Mesendoderm (in vitro differentiated cells): ENCODE measurements at regions not wholly inside any gene's neighbourhood (a gene's known extent, or its start where the extent isn't known, plus 50 kb on each side); places are given as distances from the start of the nearest gene placed in this dataset.

Experiments
- DNase-seq: peaks from one replicate; pipeline ENCODE4 v3.0.0; 2013
- H2AK5ac ChIP-seq: 2 replicates; pipeline ENCODE4 v1.6.1; 2013; ENCODE audit warnings: low read length, inconsistent platforms
- H2BK120ac ChIP-seq: 2 replicates; pipeline ENCODE4 v1.6.1; 2013; ENCODE audit warnings: low read depth, mild to moderate bottlenecking, low read length, moderate library complexity, mixed read lengths
- H2BK15ac ChIP-seq: replicated peaks from 2 replicates; pipeline ENCODE4 v1.6.1; 2013; ENCODE audit warnings: low read depth, mild to moderate bottlenecking, moderate library complexity
- H2BK5ac ChIP-seq: 2 replicates; pipeline ENCODE4 v1.6.1; 2013; ENCODE audit warnings: low read length, inconsistent platforms
- H3K18ac ChIP-seq: 2 replicates; pipeline ENCODE4 v1.6.1; 2013; ENCODE audit warnings: mild to moderate bottlenecking, low read length, mixed read lengths
- H3K23ac ChIP-seq: one replicate; pipeline ENCODE4 v1.6.1; 2013; ENCODE audit warnings: low read length
- H3K27ac ChIP-seq: 2 replicates; pipeline ENCODE4 v1.5.1; 2013; ENCODE audit warnings: low read depth, mild to moderate bottlenecking, inconsistent platforms, low read length, moderate library complexity
- H3K27me3 ChIP-seq: 2 replicates; pipeline ENCODE4 v1.6.1; 2013; ENCODE audit warnings: low read length, control low read depth, mild to moderate bottlenecking, inconsistent platforms; ENCODE audit not compliant: insufficient read depth, poor library complexity
- H3K36me3 ChIP-seq: 2 replicates; pipeline ENCODE4 v1.6.1; 2013; ENCODE audit warnings: low read length, inconsistent platforms; ENCODE audit not compliant: control insufficient read depth, insufficient read depth
- H3K4ac ChIP-seq: one replicate; pipeline ENCODE4 v1.6.1; 2013; ENCODE audit warnings: low read depth, mild to moderate bottlenecking, low read length, moderate library complexity
- H3K4me1 ChIP-seq: 2 replicates; pipeline ENCODE4 v1.6.1; 2013; ENCODE audit warnings: low read depth, low read length, inconsistent platforms; ENCODE audit not compliant: control insufficient read depth
- H3K4me2 ChIP-seq: 2 replicates; pipeline ENCODE4 v1.6.1; 2013; ENCODE audit warnings: low read length
- H3K4me3 ChIP-seq: 2 replicates; pipeline ENCODE4 v1.5.1; 2013; ENCODE audit warnings: mild to moderate bottlenecking, low read length
- H3K56ac ChIP-seq: one replicate; pipeline ENCODE4 v1.6.1; 2013; ENCODE audit warnings: low read length
- H3K79me1 ChIP-seq: 2 replicates; pipeline ENCODE4 v1.6.1; 2013; ENCODE audit warnings: low read length, inconsistent platforms
- H3K79me2 ChIP-seq: 2 replicates; pipeline ENCODE4 v1.6.1; 2013; ENCODE audit warnings: mild to moderate bottlenecking, low read length; ENCODE audit not compliant: control insufficient read depth, insufficient read depth
- H3K9ac ChIP-seq: 2 replicates; pipeline ENCODE4 v1.6.1; 2013; ENCODE audit warnings: low read length, inconsistent platforms
- H4K5ac ChIP-seq: one replicate; pipeline ENCODE4 v1.6.1; 2013; ENCODE audit warnings: low read length
- H4K8ac ChIP-seq: one replicate; pipeline ENCODE4 v1.6.1; 2013; ENCODE audit warnings: low read depth, mild to moderate bottlenecking, control low read depth, low read length, moderate library complexity
- WGBS: extraction: QIAGEN DNeasy Blood & Tissue Kit; methylation state at CpG from one replicate; pipeline ENCODE4 v1.1.7; 2013; ENCODE audit warnings: low lambda C conversion rate, missing lambda C conversion rate; ENCODE audit not compliant: insufficient coverage; ENCODE audit errors: extremely low coverage; 5-methylcytosine and 5-hydroxymethylcytosine counted together

DNA sequence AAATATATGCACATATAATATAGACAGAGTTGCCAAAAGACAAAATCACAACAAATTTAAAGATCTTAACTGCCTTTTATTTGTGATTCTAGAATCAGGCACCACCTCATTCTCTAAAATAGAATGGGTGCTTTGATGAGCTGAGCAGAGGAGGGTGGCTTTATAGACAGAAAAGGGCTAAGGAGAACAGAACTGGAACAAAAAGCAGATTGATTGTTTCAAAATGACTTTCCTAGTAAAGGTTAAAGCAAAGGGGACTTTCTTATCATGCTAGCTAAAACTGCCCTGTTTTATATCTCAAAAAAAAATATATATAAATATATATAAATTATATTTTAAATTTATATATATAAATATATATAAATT lies 287.6 kb downstream of the FAT3 start:
- H2AK5ac ChIP-seq, result no peak overlapping the region
- DNase-seq, result no peak
- H3K79me2 ChIP-seq, result no peaks in the 10 kb centered on the region
- no peak overlapping the region for H2BK5ac ChIP-seq
- no peaks in the 10 kb centered on the region for H3K79me1 ChIP-seq
- H3K4me1 ChIP-seq, result peaks cover 2% of the 10 kb centered on the region
- no peak overlapping the region for H2BK120ac ChIP-seq
- no peak overlapping the region for H3K56ac ChIP-seq
- no peak overlapping the region for H3K27ac ChIP-seq
- H3K4ac ChIP-seq, result no peak overlapping the region
- H3K23ac ChIP-seq, result no peak overlapping the region
- H3K9ac ChIP-seq, result no peak overlapping the region
- H3K27me3 ChIP-seq, result no peaks in the 10 kb centered on the region
- H3K4me2 ChIP-seq, result no peak overlapping the region
- no peak overlapping the region for H3K18ac ChIP-seq
- no peak overlapping the region for H3K4me3 ChIP-seq
- H3K36me3 ChIP-seq, result no peaks in the 10 kb centered on the region
- H4K8ac ChIP-seq, result no peak overlapping the region
- no peak overlapping the region for H4K5ac ChIP-seq
- H2BK15ac ChIP-seq, result no peak overlapping the region

DNA sequence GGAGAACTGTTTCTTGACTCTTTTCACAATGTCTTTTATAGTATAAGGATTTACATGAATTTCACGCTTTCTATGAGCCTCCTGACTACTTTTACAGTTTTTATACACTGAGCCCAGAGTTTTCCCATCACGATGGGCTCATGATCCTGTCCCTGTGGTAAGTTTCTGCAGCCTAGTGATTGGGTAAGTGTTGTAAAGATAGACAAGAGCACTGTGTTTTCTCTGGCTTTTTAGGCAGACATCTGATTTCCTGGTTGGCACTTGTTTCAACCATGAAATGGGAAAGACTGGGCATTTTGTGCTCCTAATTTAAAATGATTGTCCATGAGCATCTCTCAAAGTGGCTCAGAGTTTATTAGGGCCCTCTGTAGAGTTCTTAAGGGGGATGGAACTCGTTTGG lies 299.0 kb downstream of the FAT3 start:
- Histone ChIP-seq H3K4ac (no peak overlapping the region), H3K27me3 (no peaks in the 10 kb centered on the region), H3K79me2 (no peaks in the 10 kb centered on the region), H3K9ac (no peak overlapping the region), H4K5ac (no peak overlapping the region), H3K4me1 (no peaks in the 10 kb centered on the region), H3K23ac (no peak overlapping the region), H3K27ac (no peak overlapping the region), H2AK5ac (no peak overlapping the region), H3K4me3 (no peak overlapping the region), H3K18ac (no peak overlapping the region), H4K8ac (no peak overlapping the region), H2BK5ac (no peak overlapping the region), H3K36me3 (no peaks in the 10 kb centered on the region), H3K56ac (no peak overlapping the region), H2BK15ac (no peak overlapping the region), H2BK120ac (no peak overlapping the region), H3K4me2 (no peak overlapping the region), H3K79me1 (no peaks in the 10 kb centered on the region)
- DNase-seq, result no peak
- WGBS, result no CpG with 5 or more reads among the region's 3 CpGs

DNA sequence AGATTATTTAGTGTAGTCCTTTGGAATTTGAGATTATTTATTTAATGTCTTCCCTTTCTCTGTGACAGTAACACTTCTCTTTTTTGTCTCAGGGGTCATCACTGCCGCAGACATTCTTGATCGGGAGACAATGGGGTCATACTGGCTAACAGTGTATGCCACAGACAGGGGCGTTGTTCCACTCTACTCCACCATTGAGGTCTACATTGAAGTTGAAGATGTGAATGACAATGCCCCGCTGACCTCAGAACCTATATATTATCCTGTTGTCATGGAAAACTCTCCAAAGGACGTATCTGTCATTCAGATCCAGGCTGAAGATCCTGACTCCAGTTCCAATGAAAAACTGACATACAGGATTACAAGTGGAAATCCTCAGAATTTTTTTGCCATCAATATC lies 299.9 kb downstream of the FAT3 start:
- H3K4me1 ChIP-seq, result no peaks in the 10 kb centered on the region
- no peak overlapping the region for H2BK5ac ChIP-seq
- no peak overlapping the region for H2AK5ac ChIP-seq
- H3K4ac ChIP-seq, result no peak overlapping the region
- no peak overlapping the region for H3K4me2 ChIP-seq
- H3K4me3 ChIP-seq, result no peak overlapping the region
- H4K8ac ChIP-seq, result no peak overlapping the region
- H3K36me3 ChIP-seq, result no peaks in the 10 kb centered on the region
- no peak overlapping the region for H2BK120ac ChIP-seq
- no peak overlapping the region for H3K23ac ChIP-seq
- H3K79me2 ChIP-seq, result no peaks in the 10 kb centered on the region
- no peak overlapping the region for H3K9ac ChIP-seq
- no peak overlapping the region for H2BK15ac ChIP-seq
- no CpG with 5 or more reads among the region's 5 CpGs for WGBS
- no peaks in the 10 kb centered on the region for H3K79me1 ChIP-seq
- no peak overlapping the region for H4K5ac ChIP-seq
- DNase-seq, result no peak
- H3K56ac ChIP-seq, result no peak overlapping the region
- H3K18ac ChIP-seq, result no peak overlapping the region
- no peaks in the 10 kb centered on the region for H3K27me3 ChIP-seq
- no peak overlapping the region for H3K27ac ChIP-seq

GRCh38 chr11:92527467-92527866 lies 302.8 kb downstream of the FAT3 start:
- H3K9ac ChIP-seq, result no peak overlapping the region
- peaks cover 1% of the 10 kb centered on the region for H3K79me1 ChIP-seq
- no peaks in the 10 kb centered on the region for H3K27me3 ChIP-seq
- no peak overlapping the region for H2BK5ac ChIP-seq
- no peak overlapping the region for H3K18ac ChIP-seq
- H2AK5ac ChIP-seq, result no peak overlapping the region
- no peak overlapping the region for H4K8ac ChIP-seq
- H4K5ac ChIP-seq, result no peak overlapping the region
- no peaks in the 10 kb centered on the region for H3K4me1 ChIP-seq
- no peak overlapping the region for H3K4me2 ChIP-seq
- H3K4ac ChIP-seq, result no peak overlapping the region
- no peaks in the 10 kb centered on the region for H3K79me2 ChIP-seq
- no peak overlapping the region for H3K4me3 ChIP-seq
- H3K27ac ChIP-seq, result no peak overlapping the region
- H3K56ac ChIP-seq, result no peak overlapping the region
- H2BK120ac ChIP-seq, result no peak overlapping the region
- DNase-seq, result no peak
- no peak overlapping the region for H3K23ac ChIP-seq
- H3K36me3 ChIP-seq, result no peaks in the 10 kb centered on the region
- no peak overlapping the region for H2BK15ac ChIP-seq

GRCh38 chr11:92528001-92528400 lies 303.4 kb downstream of the FAT3 start:
- Histone ChIP-seq H4K8ac (no peak overlapping the region), H3K9ac (no peak overlapping the region), H3K79me2 (no peaks in the 10 kb centered on the region), H3K23ac (no peak overlapping the region), H3K4ac (no peak overlapping the region), H3K36me3 (no peaks in the 10 kb centered on the region), H3K4me1 (no peaks in the 10 kb centered on the region), H3K27ac (no peak overlapping the region), H2AK5ac (no peak overlapping the region), H3K4me2 (no peak overlapping the region), H3K56ac (no peak overlapping the region), H2BK5ac (no peak overlapping the region), H3K18ac (no peak overlapping the region), H4K5ac (no peak overlapping the region), H2BK120ac (no peak overlapping the region), H2BK15ac (no peak overlapping the region), H3K4me3 (no peak overlapping the region), H3K79me1 (peaks cover 1% of the 10 kb centered on the region), H3K27me3 (no peaks in the 10 kb centered on the region)
- DNase-seq, result no peak
- WGBS, result no CpG with 5 or more reads among the region's 6 CpGs

DNA sequence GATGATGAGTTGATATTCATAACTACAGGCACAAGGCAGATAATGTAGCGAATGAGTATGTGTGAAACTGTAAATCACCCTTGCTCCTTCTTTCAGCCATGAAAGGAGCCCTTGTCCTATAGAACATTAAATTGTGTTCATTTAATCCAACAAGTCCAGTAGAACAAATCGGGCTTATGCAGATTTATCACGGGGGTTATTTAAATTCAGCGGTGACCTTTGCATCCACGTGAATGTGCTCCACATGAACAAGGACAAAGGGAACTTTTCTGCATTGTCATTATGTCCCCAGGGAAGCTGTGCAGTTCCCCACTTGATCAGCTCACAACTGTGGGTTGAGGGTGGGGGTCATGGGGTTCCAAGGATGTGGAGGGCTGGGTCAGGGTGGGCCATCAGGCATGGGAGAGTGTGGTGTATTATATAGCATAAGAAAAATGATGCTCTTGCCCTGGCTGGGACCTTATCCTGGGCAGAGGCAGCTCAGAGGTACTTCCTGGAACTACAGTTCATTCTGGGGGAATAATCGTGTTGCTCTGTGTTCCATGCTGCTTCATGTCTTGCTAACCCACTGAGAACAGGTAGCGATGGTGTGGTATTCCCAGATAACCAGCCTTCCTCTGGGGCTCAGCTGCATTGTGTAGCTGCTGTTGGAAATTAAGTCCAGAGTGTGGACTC lies 306.6 kb downstream of the FAT3 start:
- no peak overlapping the region for H3K4ac ChIP-seq
- no peaks in the 10 kb centered on the region for H3K27me3 ChIP-seq
- no peak overlapping the region for H3K56ac ChIP-seq
- H3K18ac ChIP-seq, result no peak overlapping the region
- H2AK5ac ChIP-seq, result no peak overlapping the region
- H3K4me2 ChIP-seq, result no peak overlapping the region
- peaks cover 1% of the 10 kb centered on the region for H3K79me1 ChIP-seq
- no peak overlapping the region for H4K8ac ChIP-seq
- no peaks in the 10 kb centered on the region for H3K4me1 ChIP-seq
- no peak overlapping the region for H3K27ac ChIP-seq
- H2BK5ac ChIP-seq, result no peak overlapping the region
- H4K5ac ChIP-seq, result no peak overlapping the region
- no peak overlapping the region for H2BK15ac ChIP-seq
- no CpG with 5 or more reads among the region's 7 CpGs for WGBS
- H3K9ac ChIP-seq, result no peak overlapping the region
- H2BK120ac ChIP-seq, result no peak overlapping the region
- no peaks in the 10 kb centered on the region for H3K36me3 ChIP-seq
- no peak overlapping the region for H3K23ac ChIP-seq
- no peaks in the 10 kb centered on the region for H3K79me2 ChIP-seq
- H3K4me3 ChIP-seq, result no peak overlapping the region
- DNase-seq, result no peak
